NB4 (cell line): ENCODE measurements at regions not wholly inside any gene's neighbourhood (a gene's known extent, or its start where the extent isn't known, plus 50 kb on each side); places are given as distances from the start of the nearest gene placed in this dataset.

Experiments used
- DNase-seq: peaks from one replicate; pipeline ENCODE4 v3.0.0; 2010; ENCODE audit warnings: low read depth
- H3K4me3 ChIP-seq: one replicate; pipeline ENCODE4 v1.5.1; 2011; ENCODE audit warnings: mild to moderate bottlenecking, low read depth, low read length, moderate library complexity
- CTCF ChIP-seq: IDR thresholded peaks from one replicate; pipeline ENCODE4 v1.5.1; 2012; ENCODE audit warnings: low read depth, low read length
- MAX ChIP-seq: IDR thresholded peaks from 2 replicates; pipeline ENCODE4 v1.6.1; 2011; ENCODE audit warnings: low read depth, low read length
- MYC ChIP-seq: IDR thresholded peaks from 2 replicates; pipeline ENCODE4 v1.6.1; 2011; ENCODE audit warnings: low read depth, low read length
- POLR2A ChIP-seq: IDR thresholded peaks from 2 replicates; pipeline ENCODE4 v1.6.1; 2011; ENCODE audit warnings: mild to moderate bottlenecking; ENCODE audit not compliant: insufficient read length; ENCODE audit errors: extremely low read depth

GRCh38 chr1:194598098-194598497 lies 1411.7 kb upstream of the B3GALT2 start:
- TF ChIP-seq MYC: no peak
- no peak for DNase-seq
- H3K4me3 ChIP-seq: no peak overlapping the region

GRCh38 chr1:194586302-194586701 lies 1399.9 kb upstream of the B3GALT2 start:
- DNase-seq: no peak
- no peak for TF ChIP-seq POLR2A
- no peak for TF ChIP-seq CTCF
- TF ChIP-seq MAX: no peak
- no peak for TF ChIP-seq MYC
- no peak overlapping the region for H3K4me3 ChIP-seq

- H3K4me3 ChIP-seq: no peak overlapping the region
- TF ChIP-seq CTCF (no peak), POLR2A (no peak), MAX (no peak)
- no peak for DNase-seq
Measured at GRCh38 chr1:194584052-194584451, 1397.6 kb upstream of the B3GALT2 start.

GRCh38 chr1:194570476-194570875 lies 1384.1 kb upstream of the B3GALT2 start:
- no peak for TF ChIP-seq CTCF
- no peak for DNase-seq
- H3K4me3 ChIP-seq: no peak overlapping the region

- no peak overlapping the region for H3K4me3 ChIP-seq
- DNase-seq: peak; percentile 2
- TF ChIP-seq CTCF (no peak), POLR2A (no peak), MAX (no peak), MYC (no peak)
Measured at GRCh38 chr1:194568610-194569009, 1382.2 kb upstream of the B3GALT2 start.

GRCh38 chr1:194548071-194548470 lies 1361.7 kb upstream of the B3GALT2 start:
- H3K4me3 ChIP-seq: no peak overlapping the region
- TF ChIP-seq MYC (no peak), MAX (no peak), POLR2A (no peak), CTCF (no peak)
- DNase-seq: no peak
